ENCODE measurements at regions not wholly inside any gene's neighbourhood (a gene's known extent, or its start where the extent isn't known, plus 50 kb on each side); places are given as distances from the start of the nearest gene placed in this dataset.

DNA sequence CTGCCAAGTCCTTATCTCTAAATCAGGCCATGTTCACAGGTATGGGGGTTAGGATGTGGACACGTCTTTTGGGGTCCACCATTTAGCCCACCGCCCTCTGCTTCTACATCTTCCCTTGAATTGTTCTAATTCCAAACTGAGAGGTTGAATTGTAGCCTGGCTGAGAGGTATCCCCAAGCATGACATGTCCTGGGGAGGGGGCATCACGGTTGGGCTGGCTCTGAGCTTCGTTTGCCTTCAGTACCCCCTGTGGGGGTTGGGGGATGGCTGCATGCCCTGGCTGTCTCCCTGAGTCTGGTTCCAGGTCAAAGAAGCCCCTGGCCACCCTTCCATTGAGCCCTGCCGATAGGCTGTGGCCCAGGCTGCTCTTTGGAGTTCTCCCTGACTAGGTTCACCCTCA, 204.6 kb downstream of the GLRX3 start:
- H3K18ac ChIP-seq (ENCODE audit: low read depth, low read length), result no peak overlapping the region
- no peak overlapping the region for H3K4me3 ChIP-seq (ENCODE audit: insufficient read depth, low read depth, low read length)
- BruUV-seq (replicated peaks), result no TSS peak
- H3K14ac ChIP-seq (replicated peaks; ENCODE audit: low read depth, low read length), result no peak overlapping the region
- no peaks in the 10 kb centered on the region for H3K36me3 ChIP-seq (ENCODE audit: control insufficient read depth, insufficient read depth, low read length)
- no CpG with 5 or more reads among the region's 5 CpGs for WGBS, 2 experiments (ENCODE audit: extremely low coverage in 2 of 2, insufficient read length in 1 of 2)
- no peaks in the 10 kb centered on the region for H3K9me1 ChIP-seq (ENCODE audit: insufficient read depth, low read length)
- ChIA-PET POLR2A (ENCODE audit: unreplicated experiment) (no interaction called here), CTCF (no interaction called here)
- H2AK5ac ChIP-seq (ENCODE audit: low read depth, low read length), result no peak overlapping the region
- in situ Hi-C loops (cut with MboI; ENCODE audit: low sequenced_read_pairs) (no loop called here), dilution Hi-C loops (cut with HindIII; ENCODE audit: low sequenced_read_pairs, unreplicated experiment) (no loop called here), intact Hi-C loops (cut with micrococcal nuclease) (no loop called here)
- no peak overlapping the region for H4K5ac ChIP-seq (ENCODE audit: low read depth, low read length)
- H3K4me2 ChIP-seq (ENCODE audit: low read depth, low read length), result no peak overlapping the region
- H3K9me3 ChIP-seq (ENCODE audit: control insufficient read depth, insufficient read depth, low read length), result peaks cover 51% of the 10 kb centered on the region
- no peak overlapping the region for H2AFZ ChIP-seq (replicated peaks; ENCODE audit: low read length, poor library complexity)
- no peak overlapping the region for H2AK9ac ChIP-seq (replicated peaks; ENCODE audit: low read depth, low read length, poor library complexity)
- H3K79me1 ChIP-seq (ENCODE audit: low read depth in 1 of 2, low read length in 2 of 2), result no peaks in the 10 kb centered on the region
- no peak overlapping the region for H2BK120ac ChIP-seq (ENCODE audit: low read depth, low read length)
- H2BK15ac ChIP-seq (ENCODE audit: low read depth, low read length), result no peak overlapping the region
- H3K4ac ChIP-seq (ENCODE audit: low read depth, low read length), result no peak overlapping the region
- H3K4me1 ChIP-seq (ENCODE audit: control insufficient read depth, insufficient read depth, low read length), result no peaks in the 10 kb centered on the region
- H4K8ac ChIP-seq (ENCODE audit: low read depth in 2 of 2, low read length in 2 of 2), result no peak overlapping the region
- no peak overlapping the region for H2BK5ac ChIP-seq (ENCODE audit: low read depth, low read length, poor library complexity, severe bottlenecking)
- H3K9ac ChIP-seq (ENCODE audit: low read depth, low read length), result no peak overlapping the region
- H3K23ac ChIP-seq (ENCODE audit: low read depth, low read length), result no peak overlapping the region
- no peaks in the 10 kb centered on the region for H4K20me1 ChIP-seq (ENCODE audit: insufficient read depth, low read length)
- H4K91ac ChIP-seq (ENCODE audit: insufficient read depth, low read depth, low read length), result no peak overlapping the region
- H3K56ac ChIP-seq (ENCODE audit: extremely low read depth, insufficient read depth, low read length), result no peak overlapping the region
- no peak overlapping the region for H3K27ac ChIP-seq (ENCODE audit: insufficient read depth, low read length)
- H2BK20ac ChIP-seq (ENCODE audit: low read depth, low read length), result no peak overlapping the region
- H3K27me3 ChIP-seq (ENCODE audit: control insufficient read depth, insufficient read depth, low read length), result no peaks in the 10 kb centered on the region
- TF ChIP-seq NFE2L2 (IDR thresholded peaks at IDR 0.05; ENCODE audit: low read depth, low read length) (no peak), RAD21 (IDR thresholded peaks at IDR 0.05; ENCODE audit: low read length) (no peak), RFX5 (IDR thresholded peaks at IDR 0.05; ENCODE audit: low read depth, low read length) (no peak), SMC3 (IDR thresholded peaks at IDR 0.05; ENCODE audit: low read depth, low read length) (no peak), RCOR1 (IDR thresholded peaks at IDR 0.05; ENCODE audit: insufficient replicate concordance, low read length) (no peak), FOS (IDR thresholded peaks at IDR 0.05; ENCODE audit: low read depth, low read length) (no peak), BHLHE40 (IDR thresholded peaks at IDR 0.05; ENCODE audit: low read depth, low read length) (no peak), MXI1 (IDR thresholded peaks at IDR 0.05; ENCODE audit: borderline replicate concordance, low read depth, low read length) (no peak)
- TF ChIP-seq, protein P1, sequence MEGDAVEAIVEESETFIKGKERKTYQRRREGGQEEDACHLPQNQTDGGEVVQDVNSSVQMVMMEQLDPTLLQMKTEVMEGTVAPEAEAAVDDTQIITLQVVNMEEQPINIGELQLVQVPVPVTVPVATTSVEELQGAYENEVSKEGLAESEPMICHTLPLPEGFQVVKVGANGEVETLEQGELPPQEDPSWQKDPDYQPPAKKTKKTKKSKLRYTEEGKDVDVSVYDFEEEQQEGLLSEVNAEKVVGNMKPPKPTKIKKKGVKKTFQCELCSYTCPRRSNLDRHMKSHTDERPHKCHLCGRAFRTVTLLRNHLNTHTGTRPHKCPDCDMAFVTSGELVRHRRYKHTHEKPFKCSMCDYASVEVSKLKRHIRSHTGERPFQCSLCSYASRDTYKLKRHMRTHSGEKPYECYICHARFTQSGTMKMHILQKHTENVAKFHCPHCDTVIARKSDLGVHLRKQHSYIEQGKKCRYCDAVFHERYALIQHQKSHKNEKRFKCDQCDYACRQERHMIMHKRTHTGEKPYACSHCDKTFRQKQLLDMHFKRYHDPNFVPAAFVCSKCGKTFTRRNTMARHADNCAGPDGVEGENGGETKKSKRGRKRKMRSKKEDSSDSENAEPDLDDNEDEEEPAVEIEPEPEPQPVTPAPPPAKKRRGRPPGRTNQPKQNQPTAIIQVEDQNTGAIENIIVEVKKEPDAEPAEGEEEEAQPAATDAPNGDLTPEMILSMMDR (conservative IDR thresholded peaks at IDR 0.05; ENCODE audit: low read depth, low read length), result no peak
- TF ChIP-seq, protein P2, sequence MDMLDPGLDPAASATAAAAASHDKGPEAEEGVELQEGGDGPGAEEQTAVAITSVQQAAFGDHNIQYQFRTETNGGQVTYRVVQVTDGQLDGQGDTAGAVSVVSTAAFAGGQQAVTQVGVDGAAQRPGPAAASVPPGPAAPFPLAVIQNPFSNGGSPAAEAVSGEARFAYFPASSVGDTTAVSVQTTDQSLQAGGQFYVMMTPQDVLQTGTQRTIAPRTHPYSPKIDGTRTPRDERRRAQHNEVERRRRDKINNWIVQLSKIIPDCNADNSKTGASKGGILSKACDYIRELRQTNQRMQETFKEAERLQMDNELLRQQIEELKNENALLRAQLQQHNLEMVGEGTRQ (IDR thresholded peaks at IDR 0.05; ENCODE audit: low read depth, low read length), result no peak
- ATAC-seq (ENCODE audit: low read depth) (no peak), DNase-seq (no peak)
